AG10803 (cell line): ENCODE measurements at regions not wholly inside any gene's neighbourhood (a gene's known extent, or its start where the extent isn't known, plus 50 kb on each side); places are given as distances from the start of the nearest gene placed in this dataset.
"Not testable (repeated sequence)": the region's sequence is repeated elsewhere in the genome, so short reads cannot be mapped to it uniquely, and the experiment has no call there.

Experiments used
- DNase-seq: peaks from one replicate; pipeline ENCODE4 v3.0.0; 2010; ENCODE audit warnings: low read depth
- H3K4me3 ChIP-seq: 2 replicates; pipeline ENCODE4 v1.5.1; 2011; ENCODE audit warnings: mild to moderate bottlenecking, low read length, control low read depth
- CTCF ChIP-seq: conservative IDR thresholded peaks from 2 replicates; pipeline ENCODE4 v1.5.1; 2011; ENCODE audit warnings: mild to moderate bottlenecking, low read length, control low read depth, inconsistent platforms

GRCh38 chr3:32632533-32633265, 52.3 kb upstream of the CNOT10 start:
- no peak for DNase-seq
- no peak overlapping the region for H3K4me3 ChIP-seq
- TF ChIP-seq CTCF: no peak

GRCh38 chr3:32630266-32630665, 54.7 kb upstream of the CNOT10 start:
- peak; percentile 12 for DNase-seq
- no peak for TF ChIP-seq CTCF
- no peak overlapping the region for H3K4me3 ChIP-seq

- H3K4me3 ChIP-seq: no peak overlapping the region
- no peak for TF ChIP-seq CTCF
- DNase-seq: peak; percentile 3
Measured at GRCh38 chr3:32626631-32627030, 56.0 kb upstream of the DYNC1LI1 start.

GRCh38 chr3:32625543-32626176, 55.0 kb upstream of the DYNC1LI1 start:
- H3K4me3 ChIP-seq, DNase-seq: not testable (repeated sequence)

- no peak for TF ChIP-seq CTCF
- no peak overlapping the region for H3K4me3 ChIP-seq
- DNase-seq: no peak
Measured at GRCh38 chr3:32623532-32623931, 52.9 kb upstream of the DYNC1LI1 start.

GRCh38 chr3:32621466-32621865, 50.8 kb upstream of the DYNC1LI1 start:
- no peak for DNase-seq
- no peak overlapping the region for H3K4me3 ChIP-seq
- TF ChIP-seq CTCF: no peak

GRCh38 chr3:32620611-32621310, 50.1 kb upstream of the DYNC1LI1 start:
- TF ChIP-seq CTCF: no peak
- no peak overlapping the region for H3K4me3 ChIP-seq
- DNase-seq: no peak
